Keratinocyte (primary cell): ENCODE measurements at regions not wholly inside any gene's neighbourhood (a gene's known extent, or its start where the extent isn't known, plus 50 kb on each side); places are given as distances from the start of the nearest gene placed in this dataset.

Experiments
- DNase-seq: peaks from one replicate; pipeline ENCODE4 v3.0.0-alpha.2; 2011; ENCODE audit warnings: low read depth, missing footprints, low spot score
- FAIRE-seq: peaks from 2 replicates; lab custom pipeline; 2011; peaks lifted over from hg19 to GRCh38; lab: Jason Lieb, UNC
- H2AFZ ChIP-seq: 2 replicates; pipeline ENCODE4 v1.6.0; 2012; ENCODE audit warnings: low read length, control low read depth, inconsistent platforms; ENCODE audit not compliant: control insufficient read depth
- H3K27ac ChIP-seq: 2 replicates; pipeline ENCODE4 v1.5.1; 2011; ENCODE audit warnings: low read length; ENCODE audit not compliant: control insufficient read depth, insufficient read depth
- H3K27me3 ChIP-seq: 3 replicates; pipeline ENCODE4 v1.6.0; 2011; ENCODE audit warnings: low read length; ENCODE audit not compliant: control insufficient read depth, insufficient read depth; ENCODE audit errors: extremely low read depth
- H3K36me3 ChIP-seq, 2 experiments: 2 replicates in 1 of 2; 3 replicates in 1 of 2; pipeline ENCODE4 v1.5.1; 2011; ENCODE audit warnings: low read length in 2 of 2, mild to moderate bottlenecking in 1 of 2; ENCODE audit not compliant: control insufficient read depth in 2 of 2, insufficient read depth in 2 of 2; ENCODE audit errors: extremely low read depth in 1 of 2
- H3K4me1 ChIP-seq: 3 replicates; pipeline ENCODE4 v1.5.1; 2011; ENCODE audit warnings: low read length; ENCODE audit not compliant: control insufficient read depth, insufficient read depth; ENCODE audit errors: extremely low read depth
- H3K4me2 ChIP-seq: 3 replicates; pipeline ENCODE4 v1.6.0; 2011; ENCODE audit warnings: low read depth, low read length; ENCODE audit not compliant: control insufficient read depth, insufficient read depth; ENCODE audit errors: extremely low read depth
- H3K4me3 ChIP-seq, 3 experiments: fragments of 200-600 bp in 1 of 3; sonication (generic) in 1 of 3; 2 replicates in 2 of 3; 3 replicates in 1 of 3; pipeline ENCODE4 v1.5.1; 2011 to 2016; ENCODE audit warnings: low read length in 3 of 3, mild to moderate bottlenecking in 3 of 3, control low read depth in 2 of 3, inconsistent platforms in 1 of 3, low read depth in 1 of 3, mixed read lengths in 1 of 3, mixed run types in 1 of 3, moderate library complexity in 1 of 3; ENCODE audit not compliant: control insufficient read depth in 2 of 3, insufficient read depth in 2 of 3; ENCODE audit errors: extremely low read depth in 1 of 3
- H3K79me2 ChIP-seq: 2 replicates; pipeline ENCODE4 v1.6.0; 2012; ENCODE audit warnings: low read length; ENCODE audit not compliant: control insufficient read depth, insufficient read depth
- H3K9ac ChIP-seq: 3 replicates; pipeline ENCODE4 v1.6.0; 2011; ENCODE audit warnings: low read length; ENCODE audit not compliant: control insufficient read depth, insufficient read depth; ENCODE audit errors: extremely low read depth
- H3K9me1 ChIP-seq: 3 replicates; pipeline ENCODE4 v1.6.0; 2011; ENCODE audit warnings: low read length; ENCODE audit not compliant: control insufficient read depth, insufficient read depth; ENCODE audit errors: extremely low read depth
- H3K9me3 ChIP-seq: 2 replicates; pipeline ENCODE4 v1.5.1; 2012; ENCODE audit warnings: low read depth, low read length; ENCODE audit not compliant: control insufficient read depth
- H4K20me1 ChIP-seq: 3 replicates; pipeline ENCODE4 v1.6.0; 2011; ENCODE audit warnings: low read length; ENCODE audit not compliant: control insufficient read depth, insufficient read depth; ENCODE audit errors: extremely low read depth
- CTCF ChIP-seq, 3 experiments: IDR thresholded peaks in 1 of 3; conservative IDR thresholded peaks in 1 of 3; optimal IDR thresholded peaks in 1 of 3; 2 replicates in 2 of 3; 3 replicates in 1 of 3; pipeline versions ENCODE3 to v1.5.1; 2011; ENCODE audit warnings: low read length in 3 of 3, mild to moderate bottlenecking in 3 of 3, moderate library complexity in 2 of 3, control low read depth in 1 of 3, inconsistent platforms in 1 of 3; ENCODE audit not compliant: insufficient read depth in 2 of 3; ENCODE audit errors: extremely low read depth in 1 of 3
- EZH2 ChIP-seq: IDR thresholded peaks from one replicate; pipeline ENCODE4 v1.6.1; 2012; ENCODE audit warnings: inconsistent platforms, mild to moderate bottlenecking, low read length, moderate library complexity
- dilution Hi-C: fragments of 300-500 bp; cut with MboI; formaldehyde crosslinking; loops from one replicate; pipeline ENCODE4 v1.7.0; 2020; ENCODE audit warnings: low sequenced_read_pairs; ENCODE audit not compliant: extremely low pct_ligation_motif_present

- no peaks in the 10 kb centered on the region for H4K20me1 ChIP-seq
- no peaks in the 10 kb centered on the region for H3K9me3 ChIP-seq
- dilution Hi-C loops, result no loop called here
- H3K79me2 ChIP-seq, result no peaks in the 10 kb centered on the region
- no peaks in the 10 kb centered on the region for H3K27me3 ChIP-seq
- no peak overlapping the region for H3K9ac ChIP-seq
- FAIRE-seq (no peak), DNase-seq (no peak)
- no peak overlapping the region for H3K27ac ChIP-seq
- H3K36me3 ChIP-seq, result no peaks in the 10 kb centered on the region
- no peak overlapping the region for H3K4me3 ChIP-seq
- no peak overlapping the region for H3K4me2 ChIP-seq
- no peak for TF ChIP-seq CTCF (optimal IDR thresholded peaks at IDR 0.05 in 1 of 3, IDR thresholded peaks at IDR 0.05 in 1 of 3, conservative IDR thresholded peaks at IDR 0.05 in 1 of 3; ENCODE audit: extremely low read depth in 1 of 3, insufficient read depth in 2 of 3, low read length in 3 of 3)
- no peak for TF ChIP-seq EZH2
- H2AFZ ChIP-seq, result no peak overlapping the region
- H3K4me1 ChIP-seq, result no peaks in the 10 kb centered on the region
- H3K9me1 ChIP-seq, result no peaks in the 10 kb centered on the region
Measured at GRCh38 chr4:45596379-45597101, 527.3 kb downstream of the GABRG1 start.

- no peaks in the 10 kb centered on the region for H3K27me3 ChIP-seq
- TF ChIP-seq EZH2 (no peak), CTCF (optimal IDR thresholded peaks at IDR 0.05 in 1 of 3, IDR thresholded peaks at IDR 0.05 in 1 of 3, conservative IDR thresholded peaks at IDR 0.05 in 1 of 3; ENCODE audit: extremely low read depth in 1 of 3, insufficient read depth in 2 of 3, low read length in 3 of 3) (no peak)
- H2AFZ ChIP-seq, result no peak overlapping the region
- dilution Hi-C loops, result no loop called here
- DNase-seq (no peak), FAIRE-seq (no peak)
- H3K9ac ChIP-seq, result no peak overlapping the region
- H3K27ac ChIP-seq, result no peak overlapping the region
- no peaks in the 10 kb centered on the region for H3K79me2 ChIP-seq
- H3K36me3 ChIP-seq, result no peaks in the 10 kb centered on the region
- H4K20me1 ChIP-seq, result no peaks in the 10 kb centered on the region
- H3K4me2 ChIP-seq, result no peak overlapping the region
- H3K4me3 ChIP-seq, result no peak overlapping the region
- H3K4me1 ChIP-seq, result no peaks in the 10 kb centered on the region
- H3K9me3 ChIP-seq, result peaks cover 5% of the 10 kb centered on the region
- H3K9me1 ChIP-seq, result no peaks in the 10 kb centered on the region
Measured at GRCh38 chr4:45580334-45580733, 543.5 kb downstream of the GABRG1 start.
